ENCODE measurements at regions not wholly inside any gene's neighbourhood (a gene's known extent, or its start where the extent isn't known, plus 50 kb on each side); places are given as distances from the start of the nearest gene placed in this dataset.

GRCh38 chr7:156082048-156083040, 270.1 kb upstream of the SHH start:
- FAIRE-seq, result no peak

- no peak for FAIRE-seq
Observed at GRCh38 chr7:156080596-156080995, 268.3 kb upstream of the SHH start.

GRCh38 chr7:156080046-156080445, 267.8 kb upstream of the SHH start:
- no peak for FAIRE-seq

- FAIRE-seq, result no peak
Observed at GRCh38 chr7:156079156-156079555, 266.9 kb upstream of the SHH start.

DNA sequence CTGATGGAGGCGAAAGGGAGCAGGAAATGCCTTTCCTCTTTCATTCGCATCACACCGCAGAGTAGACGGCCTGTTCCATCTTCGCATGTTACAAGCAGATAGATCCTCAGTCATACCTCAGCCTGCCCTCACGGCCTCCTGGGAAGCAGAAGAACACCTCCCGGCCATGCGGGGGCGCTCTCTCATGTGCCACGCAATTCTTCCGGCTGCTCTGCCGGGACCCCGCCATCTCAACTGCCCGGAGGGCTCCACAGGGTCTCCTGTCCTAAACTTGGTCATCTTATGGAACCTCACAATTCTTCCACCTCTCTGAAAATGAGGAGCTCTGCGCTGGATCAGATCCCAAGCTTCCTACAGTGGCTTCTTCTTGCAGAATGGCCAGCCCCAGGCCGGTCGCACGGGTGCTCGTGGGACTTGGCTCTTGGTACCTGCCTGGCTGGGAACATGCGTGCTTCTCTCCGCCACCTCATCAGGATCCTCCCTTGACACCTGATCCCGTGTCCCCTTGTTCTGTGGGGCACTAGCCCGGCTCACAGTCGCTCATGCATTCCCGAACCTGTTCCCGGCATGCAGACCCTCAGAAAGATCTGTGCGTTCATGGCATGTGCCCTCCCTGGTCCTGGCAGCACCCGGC, 262.8 kb upstream of the SHH start:
- FAIRE-seq, result no peak

- FAIRE-seq, result no peak
Observed at GRCh38 chr7:156074084-156074483, 261.8 kb upstream of the SHH start.

DNA sequence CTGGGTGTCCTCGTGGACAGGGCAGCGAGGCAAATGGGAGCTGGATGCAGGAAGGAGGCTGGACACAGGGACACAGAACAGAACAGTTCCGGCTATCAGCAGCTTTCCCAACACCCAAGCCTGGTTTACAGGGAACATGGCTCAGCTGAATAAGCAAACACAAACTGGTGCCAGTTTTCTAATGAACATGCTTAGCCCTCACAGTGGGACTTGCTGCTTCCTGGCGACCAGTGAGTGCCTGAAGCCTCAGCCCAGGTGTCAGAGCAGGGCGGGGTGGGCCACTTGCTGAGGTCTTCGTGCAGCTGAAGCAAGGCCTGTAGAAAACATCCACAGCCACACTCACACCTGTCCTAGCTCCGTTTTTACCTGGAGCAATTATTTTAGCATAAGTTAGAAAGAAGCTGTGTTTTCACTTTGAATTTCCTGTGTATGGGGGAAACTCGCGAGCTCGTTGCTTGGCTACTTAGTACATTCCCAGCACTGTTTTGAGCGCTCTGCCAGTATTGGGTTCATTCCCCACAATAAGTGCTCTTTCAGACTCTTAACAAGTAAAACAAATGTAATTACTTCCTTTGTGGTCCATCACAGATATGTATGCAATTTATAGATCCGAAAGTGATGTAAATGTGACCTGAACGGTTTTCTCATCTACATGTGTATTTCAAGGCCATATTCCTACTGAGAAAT, 261.2 kb upstream of the SHH start:
- FAIRE-seq, result peak; percentile 94

DNA sequence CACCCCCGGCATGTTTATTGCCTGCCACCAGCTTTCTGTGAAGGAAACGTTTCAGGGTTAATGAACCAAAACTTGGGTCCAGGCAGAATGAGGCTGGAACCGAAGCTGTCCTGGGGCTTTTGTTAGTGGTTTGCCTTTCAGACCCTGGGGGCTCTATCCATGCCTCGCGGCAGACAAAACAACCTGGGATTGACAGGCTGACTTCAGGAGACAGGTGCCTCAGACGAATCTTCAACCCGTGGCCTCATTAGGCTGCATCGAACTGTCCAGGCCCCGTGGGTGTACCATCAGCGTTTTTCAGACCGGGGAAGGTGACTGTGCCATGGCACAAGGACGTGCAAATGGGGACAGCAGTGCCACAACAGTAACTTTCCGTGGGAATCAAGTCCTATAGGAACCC, 259.3 kb upstream of the SHH start:
- FAIRE-seq, result no peak

GRCh38 chr7:156069891-156070290, 257.6 kb upstream of the SHH start:
- no peak for FAIRE-seq

DNA sequence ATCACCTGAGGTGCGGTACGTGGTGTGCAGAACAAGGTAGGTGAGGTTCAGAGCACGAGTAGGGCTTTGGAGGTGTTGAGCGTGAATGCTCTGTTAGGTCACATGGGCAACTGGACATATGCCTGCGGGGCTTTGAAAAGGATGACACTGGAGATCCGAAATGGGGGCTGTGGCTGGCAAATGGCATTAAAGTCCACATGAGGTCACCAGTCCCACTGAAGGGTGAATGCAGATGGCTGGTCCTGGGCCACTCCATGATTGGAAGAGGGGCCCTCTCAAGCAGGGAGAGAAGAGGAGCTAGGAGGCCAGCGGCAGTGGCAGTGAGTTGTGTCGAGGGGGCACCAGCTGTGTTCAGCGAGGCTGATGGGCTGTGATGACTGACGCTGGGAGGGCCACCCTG, 254.9 kb upstream of the SHH start:
- FAIRE-seq, result no peak

GRCh38 chr7:156065400-156065799, 253.1 kb upstream of the SHH start:
- FAIRE-seq, result no peak

- FAIRE-seq, result no peak
Observed at GRCh38 chr7:156064971-156065386, 252.7 kb upstream of the SHH start.

DNA sequence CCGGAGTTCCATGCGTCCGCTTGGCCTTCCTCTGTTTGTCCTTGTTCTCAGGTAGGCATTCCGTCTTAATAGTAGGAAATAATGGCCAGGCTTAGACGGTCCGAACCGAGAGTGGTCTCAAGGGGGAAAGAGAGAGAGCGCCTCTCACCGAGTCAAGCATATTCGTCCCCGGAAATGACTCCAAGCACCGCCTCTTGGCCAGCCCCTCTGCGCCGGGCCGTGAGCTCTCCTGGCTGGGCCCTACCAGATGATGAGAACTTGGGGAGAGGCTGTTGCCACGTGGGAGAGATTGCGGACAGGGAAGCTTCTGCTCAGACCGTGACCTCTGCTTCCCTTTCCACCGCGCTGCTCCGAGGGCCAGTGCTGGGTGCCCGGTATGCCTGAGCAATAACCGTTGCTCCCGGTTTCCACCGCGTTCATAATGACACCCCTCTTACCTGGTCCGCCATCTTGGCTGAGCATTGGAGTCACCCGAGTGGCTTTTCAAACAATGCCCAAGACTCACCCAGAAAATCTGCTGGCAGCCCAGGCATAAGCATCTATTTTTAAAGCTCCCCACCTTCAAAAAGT, 251.1 kb upstream of the SHH start:
- no peak for FAIRE-seq

DNA sequence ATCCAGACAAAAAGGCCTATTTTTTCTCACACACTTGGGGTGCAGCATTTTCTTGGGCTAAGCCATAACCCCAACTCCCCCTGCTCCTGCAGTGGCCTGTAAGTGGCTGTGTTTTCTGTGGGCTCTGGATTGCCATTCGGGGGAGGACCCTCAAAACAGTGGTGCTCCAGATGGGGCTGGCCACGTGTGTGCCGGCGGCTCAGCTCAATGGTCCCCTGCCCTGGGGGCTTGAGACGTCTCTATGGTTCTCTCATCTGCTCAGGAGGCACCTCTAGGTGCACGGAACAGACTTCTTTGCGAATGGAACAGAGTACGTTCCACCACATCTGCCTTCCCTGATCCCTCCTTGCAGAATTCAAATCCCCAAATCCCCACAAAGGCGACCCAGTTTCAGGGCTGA, 250.0 kb upstream of the SHH start:
- FAIRE-seq, result no peak

GRCh38 chr7:156061689-156062255, 249.5 kb upstream of the SHH start:
- FAIRE-seq, result no peak

GRCh38 chr7:156060925-156061324, 248.7 kb upstream of the SHH start:
- no peak for FAIRE-seq

DNA sequence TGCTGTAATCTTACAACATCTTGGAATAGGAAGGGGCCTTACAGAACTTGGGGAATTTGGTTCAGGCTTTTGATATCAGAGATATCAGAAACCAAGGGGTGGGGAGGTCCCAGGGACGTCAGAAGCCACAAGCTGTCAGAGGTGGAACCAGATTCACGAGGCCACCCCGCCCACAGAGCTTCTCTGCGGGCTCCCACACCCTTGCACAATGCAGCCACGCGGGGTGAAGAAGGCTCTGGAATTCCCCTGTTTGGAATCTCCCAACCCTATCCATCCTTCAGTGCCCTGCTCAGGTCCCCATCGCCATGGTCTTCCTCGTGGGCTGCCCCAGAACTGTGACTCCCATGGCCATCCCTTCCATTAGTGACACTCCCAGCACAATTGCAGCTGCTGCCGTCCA, 247.1 kb upstream of the SHH start:
- FAIRE-seq, result no peak

GRCh38 chr7:156058248-156058647, 246.0 kb upstream of the SHH start:
- no peak for FAIRE-seq

- no peak for FAIRE-seq
Observed at GRCh38 chr7:156056534-156056933, 244.3 kb upstream of the SHH start.

- no peak for FAIRE-seq
Observed at GRCh38 chr7:156055206-156055822, 243.1 kb upstream of the SHH start.

DNA sequence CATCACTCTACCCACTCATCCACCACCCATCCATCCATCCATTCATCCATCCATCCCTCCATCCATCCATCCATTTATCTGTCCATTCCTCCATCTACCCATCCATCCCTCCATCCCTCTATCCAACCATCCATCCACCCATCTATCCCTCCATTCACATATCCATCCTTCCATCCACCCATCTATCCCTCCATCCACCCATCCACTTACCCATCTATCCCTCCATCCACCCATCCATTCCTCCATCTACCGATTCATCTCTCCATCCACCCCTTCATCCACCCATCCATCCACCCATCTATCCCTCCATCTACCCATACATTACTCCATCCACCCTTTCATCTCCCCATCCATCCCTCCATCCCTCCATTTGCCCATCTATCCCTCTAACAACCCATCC, 239.6 kb upstream of the SHH start:
- no peak for FAIRE-seq
